ENCODE measurements at regions not wholly inside any gene's neighbourhood (a gene's known extent, or its start where the extent isn't known, plus 50 kb on each side); places are given as distances from the start of the nearest gene placed in this dataset.

GRCh38 chr2:104654811-104655210, 199.1 kb upstream of the POU3F3 start:
- FAIRE-seq, result no peak

- FAIRE-seq, result no peak
These were observed 197.2 kb upstream of the POU3F3 start for GRCh38 chr2:104656571-104657163.

- no peak for FAIRE-seq
These were observed 195.6 kb upstream of the POU3F3 start for GRCh38 chr2:104658144-104658835.

GRCh38 chr2:104658904-104659591, 194.9 kb upstream of the POU3F3 start:
- FAIRE-seq, result no peak

- no peak for FAIRE-seq
These were observed 192.9 kb upstream of the POU3F3 start for GRCh38 chr2:104660991-104661390.

- FAIRE-seq, result no peak
These were observed 189.2 kb upstream of the POU3F3 start for GRCh38 chr2:104664672-104665071.

GRCh38 chr2:104668631-104669030, 185.3 kb upstream of the POU3F3 start:
- no peak for FAIRE-seq

- no peak for FAIRE-seq
These were observed 180.7 kb upstream of the POU3F3 start for GRCh38 chr2:104673225-104673624.

- no peak for FAIRE-seq
These were observed 175.7 kb upstream of the POU3F3 start for GRCh38 chr2:104678181-104678580.

GRCh38 chr2:104685591-104685990, 168.3 kb upstream of the POU3F3 start:
- FAIRE-seq, result no peak

GRCh38 chr2:104687147-104687546, 166.8 kb upstream of the POU3F3 start:
- FAIRE-seq, result no peak

- FAIRE-seq, result no peak
These were observed 163.5 kb upstream of the POU3F3 start for GRCh38 chr2:104690255-104690984.

GRCh38 chr2:104698276-104698675, 155.6 kb upstream of the POU3F3 start:
- no peak for FAIRE-seq

GRCh38 chr2:104701411-104701911, 152.5 kb upstream of the POU3F3 start:
- no peak for FAIRE-seq

GRCh38 chr2:104702031-104702850, 151.7 kb upstream of the POU3F3 start:
- FAIRE-seq, result no peak

GRCh38 chr2:104703669-104704068, 150.2 kb upstream of the POU3F3 start:
- FAIRE-seq, result no peak

GRCh38 chr2:104704496-104705245, 149.2 kb upstream of the POU3F3 start:
- no peak for FAIRE-seq

GRCh38 chr2:104707056-104707455, 146.9 kb upstream of the POU3F3 start:
- FAIRE-seq, result no peak

- FAIRE-seq, result no peak
These were observed 144.9 kb upstream of the POU3F3 start for GRCh38 chr2:104708967-104709366.

GRCh38 chr2:104716061-104716460, 137.9 kb upstream of the POU3F3 start:
- no peak for FAIRE-seq

GRCh38 chr2:104733226-104733943, 120.5 kb upstream of the POU3F3 start:
- no peak for FAIRE-seq
